HCT116 (cell line): ENCODE measurements at regions not wholly inside any gene's neighbourhood (a gene's known extent, or its start where the extent isn't known, plus 50 kb on each side); places are given as distances from the start of the nearest gene placed in this dataset.

Experiments
- ATAC-seq: fragments of 200-7000 bp; cut with Tn5 transposase; 2 replicates; pipeline ENCODE4 v1.9.1; 2020; ENCODE audit warnings: mild to moderate bottlenecking, moderate library complexity
- BruUV-seq: library from RNA; stranded (reverse); fragments of 400-500 nt; replicated peaks from 2 replicates; lab custom pipeline; 2021; lab: Mats Ljungman, UMichigan
- CTCF ChIA-PET: fragments of 300-600 bp; sonication (Branson Sonifier 250); formaldehyde crosslinking; loops from one replicate; lab custom pipeline; 2021; ENCODE audit warnings: antibody characterized with exemption; lab: Charles Lee
- POLR2A ChIA-PET: fragments of 300-600, 350-600 bp; sonication (Branson Sonifier 250); formaldehyde crosslinking; loops from one replicate; lab custom pipeline; 2021; ENCODE audit warnings: antibody characterized with exemption; lab: Charles Lee
- RAD21 ChIA-PET, 2 experiments: fragments of 300-600 bp; sonication (Branson Sonifier 250); formaldehyde crosslinking; loops; one replicate each; lab custom pipeline; 2023; ENCODE audit warnings: low total read pairs in 2 of 2; ENCODE audit not compliant: uncharacterized antibody in 2 of 2, unreplicated experiment in 2 of 2, low non-redundant PET in 1 of 2; lab: Charles Lee
- DNase-seq: peaks from one replicate; pipeline ENCODE4 v3.0.0-alpha.2; 2010; ENCODE audit warnings: low read depth, low spot score
- H2AFZ ChIP-seq: fragments of 200-600 bp; shearing (Covaris generic), sonication (generic); 2 replicates; pipeline ENCODE4 v1.6.1; 2017; ENCODE audit warnings: low read depth, mixed run types, mixed read lengths, antibody characterized with exemption, low read length; ENCODE audit not compliant: poor library complexity, severe bottlenecking
- H3K27ac ChIP-seq: 2 replicates; pipeline ENCODE4 v1.5.1; 2012; ENCODE audit warnings: low read depth, low read length
- H3K27me3 ChIP-seq: fragments of 200-600 bp; sonication (generic); 2 replicates; pipeline ENCODE4 v1.6.1; 2016; ENCODE audit warnings: mixed run types, low read length, mixed read lengths; ENCODE audit not compliant: insufficient read depth
- H3K36me3 ChIP-seq, 2 experiments: fragments of 200-500 bp in 1 of 2; fragments of 200-600 bp in 1 of 2; sonication (Bioruptor generic) in 1 of 2; sonication (generic) in 1 of 2; 2 replicates each; pipeline versions ENCODE4 v1.5.1 to v1.6.1; 2014 to 2016; ENCODE audit warnings: low read length in 2 of 2, inconsistent platforms in 1 of 2, mixed read lengths in 1 of 2, mixed run types in 1 of 2; ENCODE audit not compliant: insufficient read depth in 2 of 2, control insufficient read depth in 1 of 2
- H3K4me1 ChIP-seq, 2 experiments: fragments of 200-600 bp in 1 of 2; sonication (generic) in 1 of 2; 2 replicates each; pipeline versions ENCODE4 v1.5.1 to v1.6.1; 2012 to 2017; ENCODE audit warnings: low read length in 2 of 2, inconsistent platforms in 1 of 2, mild to moderate bottlenecking in 1 of 2, mixed read lengths in 1 of 2, mixed run types in 1 of 2, moderate library complexity in 1 of 2; ENCODE audit not compliant: insufficient read depth in 2 of 2, control insufficient read depth in 1 of 2
- H3K4me2 ChIP-seq: fragments of 200-600 bp; sonication (generic); 2 replicates; pipeline ENCODE4 v1.6.1; 2017; ENCODE audit warnings: mixed run types, low read length, mixed read lengths
- H3K4me3 ChIP-seq, 2 experiments: fragments of 200-600 bp in 1 of 2; sonication (generic) in 1 of 2; replicated peaks in 1 of 2; 2 replicates each; pipeline ENCODE4 v1.5.1; 2011 to 2016; ENCODE audit warnings: low read length in 2 of 2, control low read depth in 1 of 2, low read depth in 1 of 2, mild to moderate bottlenecking in 1 of 2, mixed read lengths in 1 of 2, mixed run types in 1 of 2
- H3K79me2 ChIP-seq: fragments of 200-600 bp; sonication (generic); 2 replicates; pipeline ENCODE4 v1.6.1; 2017; ENCODE audit warnings: mild to moderate bottlenecking, mixed run types, low read length, moderate library complexity, mixed read lengths; ENCODE audit not compliant: insufficient read depth
- H3K9ac ChIP-seq: fragments of 200-600 bp; sonication (generic); 2 replicates; pipeline ENCODE4 v1.6.1; 2016; ENCODE audit warnings: low read length, mixed read lengths
- H3K9me2 ChIP-seq: fragments of 200-600 bp; sonication (generic), shearing (Covaris generic); 2 replicates; pipeline ENCODE4 v1.6.1; 2017; ENCODE audit warnings: mixed run types, mild to moderate bottlenecking, moderate library complexity; ENCODE audit not compliant: insufficient read depth
- H3K9me3 ChIP-seq, 2 experiments: fragments of 200-500 bp in 1 of 2; fragments of 200-600 bp in 1 of 2; sonication (Bioruptor generic) in 1 of 2; sonication (generic) in 1 of 2; 2 replicates each; pipeline ENCODE4 v1.6.1; 2014 to 2017; ENCODE audit warnings: low read length in 2 of 2, mixed read lengths in 2 of 2, inconsistent platforms in 1 of 2, low read depth in 1 of 2, mild to moderate bottlenecking in 1 of 2, mixed run types in 1 of 2, moderate library complexity in 1 of 2; ENCODE audit not compliant: control insufficient read depth in 1 of 2, insufficient read depth in 1 of 2
- H4K20me1 ChIP-seq: fragments of 200-600 bp; sonication (generic), shearing (Covaris generic); 2 replicates; pipeline ENCODE4 v1.6.1; 2017; ENCODE audit warnings: mixed run types, mild to moderate bottlenecking, moderate library complexity; ENCODE audit not compliant: insufficient read depth
- CBX3 ChIP-seq: IDR thresholded peaks from 2 replicates; pipeline ENCODE4 v1.6.1; 2012; ENCODE audit warnings: low read depth
- ELF1 ChIP-seq: IDR thresholded peaks from 2 replicates; pipeline ENCODE4 v1.6.1; 2012; ENCODE audit warnings: low read depth, borderline replicate concordance
- EZH2 ChIP-seq: fragments of 200-600 bp; sonication (generic); IDR thresholded peaks from 2 replicates; pipeline ENCODE4 v1.6.1; 2017; ENCODE audit warnings: antibody characterized with exemption, mixed run types
- JUND ChIP-seq: IDR thresholded peaks from 2 replicates; pipeline ENCODE4 v1.6.1; 2012
- MAX ChIP-seq: IDR thresholded peaks from 2 replicates; pipeline ENCODE4 v1.6.1; 2012
- POLR2A ChIP-seq: IDR thresholded peaks from 2 replicates; pipeline ENCODE4 v1.7.0; 2011; ENCODE audit warnings: borderline replicate concordance; ENCODE audit not compliant: insufficient read depth, insufficient read length; ENCODE audit errors: extremely low read depth
- POLR2AphosphoS5 ChIP-seq: IDR thresholded peaks from 2 replicates; pipeline ENCODE4 v1.6.1; 2011; ENCODE audit warnings: mild to moderate bottlenecking, low read depth, low read length, moderate library complexity
- RAD21 ChIP-seq: IDR thresholded peaks from 2 replicates; pipeline ENCODE4 v1.6.1; 2012; ENCODE audit warnings: low read depth, mild to moderate bottlenecking
- SP1 ChIP-seq: IDR thresholded peaks from 2 replicates; pipeline ENCODE4 v1.6.1; 2012; ENCODE audit warnings: low read depth
- TCF7L2 ChIP-seq: IDR thresholded peaks from 2 replicates; pipeline ENCODE4 v1.7.0; 2011; ENCODE audit warnings: borderline replicate concordance, inconsistent platforms; ENCODE audit not compliant: insufficient read depth, insufficient read length; ENCODE audit errors: extremely low read depth
- YY1 ChIP-seq: IDR thresholded peaks from 2 replicates; pipeline ENCODE4 v1.6.1; 2011; ENCODE audit warnings: low read length, low read depth, moderate library complexity, mild to moderate bottlenecking; ENCODE audit not compliant: insufficient replicate concordance; ENCODE audit errors: extremely low read depth
- ZFX ChIP-seq: fragments of 450-650 bp; IDR thresholded peaks from 2 replicates; pipeline ENCODE4 v1.6.1; 2017
- ZNF274 ChIP-seq: fragments of 200-500 bp; sonication (Bioruptor generic); IDR thresholded peaks from 2 replicates; pipeline ENCODE4 v1.6.1; 2014; ENCODE audit warnings: mild to moderate bottlenecking, low read depth, low read length, inconsistent platforms
- intact Hi-C: fragments of 100-400 bp; cut with micrococcal nuclease; formaldehyde crosslinking; loops from 2 replicates; pipeline ENCODE4 v1.10.0; 2022
- TF ChIP-seq, protein P1 (sequence below): IDR thresholded peaks from 2 replicates; pipeline ENCODE4 v1.6.1; 2012; ENCODE audit warnings: low read depth
- TF ChIP-seq, protein P2 (sequence below), 3 experiments: fragments of 200-600 bp in 1 of 3; sonication (generic) in 1 of 3; IDR thresholded peaks in 2 of 3; conservative IDR thresholded peaks in 1 of 3; 2 replicates each; pipeline ENCODE4 v1.5.1; 2012 to 2017; ENCODE audit warnings: low read depth in 2 of 3, low read length in 2 of 3, antibody characterized with exemption in 1 of 3, borderline replicate concordance in 1 of 3, control low read depth in 1 of 3, mild to moderate bottlenecking in 1 of 3, mixed read lengths in 1 of 3, mixed run types in 1 of 3, moderate library complexity in 1 of 3; ENCODE audit not compliant: insufficient read depth in 1 of 3

GRCh38 chr13:50214514-50214913 is 199.3 kb downstream of the KCNRG start (continued):
- TF ChIP-seq, protein P1, sequence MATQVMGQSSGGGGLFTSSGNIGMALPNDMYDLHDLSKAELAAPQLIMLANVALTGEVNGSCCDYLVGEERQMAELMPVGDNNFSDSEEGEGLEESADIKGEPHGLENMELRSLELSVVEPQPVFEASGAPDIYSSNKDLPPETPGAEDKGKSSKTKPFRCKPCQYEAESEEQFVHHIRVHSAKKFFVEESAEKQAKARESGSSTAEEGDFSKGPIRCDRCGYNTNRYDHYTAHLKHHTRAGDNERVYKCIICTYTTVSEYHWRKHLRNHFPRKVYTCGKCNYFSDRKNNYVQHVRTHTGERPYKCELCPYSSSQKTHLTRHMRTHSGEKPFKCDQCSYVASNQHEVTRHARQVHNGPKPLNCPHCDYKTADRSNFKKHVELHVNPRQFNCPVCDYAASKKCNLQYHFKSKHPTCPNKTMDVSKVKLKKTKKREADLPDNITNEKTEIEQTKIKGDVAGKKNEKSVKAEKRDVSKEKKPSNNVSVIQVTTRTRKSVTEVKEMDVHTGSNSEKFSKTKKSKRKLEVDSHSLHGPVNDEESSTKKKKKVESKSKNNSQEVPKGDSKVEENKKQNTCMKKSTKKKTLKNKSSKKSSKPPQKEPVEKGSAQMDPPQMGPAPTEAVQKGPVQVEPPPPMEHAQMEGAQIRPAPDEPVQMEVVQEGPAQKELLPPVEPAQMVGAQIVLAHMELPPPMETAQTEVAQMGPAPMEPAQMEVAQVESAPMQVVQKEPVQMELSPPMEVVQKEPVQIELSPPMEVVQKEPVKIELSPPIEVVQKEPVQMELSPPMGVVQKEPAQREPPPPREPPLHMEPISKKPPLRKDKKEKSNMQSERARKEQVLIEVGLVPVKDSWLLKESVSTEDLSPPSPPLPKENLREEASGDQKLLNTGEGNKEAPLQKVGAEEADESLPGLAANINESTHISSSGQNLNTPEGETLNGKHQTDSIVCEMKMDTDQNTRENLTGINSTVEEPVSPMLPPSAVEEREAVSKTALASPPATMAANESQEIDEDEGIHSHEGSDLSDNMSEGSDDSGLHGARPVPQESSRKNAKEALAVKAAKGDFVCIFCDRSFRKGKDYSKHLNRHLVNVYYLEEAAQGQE: no peak

GRCh38 chr13:50215399-50215798 is 200.2 kb downstream of the KCNRG start:
- RAD21 ChIA-PET: no interaction called here
- no peaks in the 10 kb centered on the region for H3K36me3 ChIP-seq
- H2AFZ ChIP-seq: no peak overlapping the region
- intact Hi-C loops: no loop called here
- no peak overlapping the region for H3K27ac ChIP-seq
- no peaks in the 10 kb centered on the region for H3K9me2 ChIP-seq
- no peaks in the 10 kb centered on the region for H4K20me1 ChIP-seq
- H3K4me3 ChIP-seq: no peak overlapping the region
- POLR2A ChIA-PET: no interaction called here
- H3K4me1 ChIP-seq: peaks cover 16 to 27% of the 10 kb centered on the region in 2 experiments
- no peak for DNase-seq
- H3K79me2 ChIP-seq: no peaks in the 10 kb centered on the region
- no peak overlapping the region for H3K4me2 ChIP-seq
- H3K9ac ChIP-seq: no peak overlapping the region
- H3K27me3 ChIP-seq: no peaks in the 10 kb centered on the region
- no peaks in the 10 kb centered on the region; a peak in 1 of 4 replicates for H3K9me3 ChIP-seq
- ATAC-seq: no peak
- BruUV-seq: no TSS peak
- CTCF ChIA-PET: no interaction called here
- TF ChIP-seq, protein P2, sequence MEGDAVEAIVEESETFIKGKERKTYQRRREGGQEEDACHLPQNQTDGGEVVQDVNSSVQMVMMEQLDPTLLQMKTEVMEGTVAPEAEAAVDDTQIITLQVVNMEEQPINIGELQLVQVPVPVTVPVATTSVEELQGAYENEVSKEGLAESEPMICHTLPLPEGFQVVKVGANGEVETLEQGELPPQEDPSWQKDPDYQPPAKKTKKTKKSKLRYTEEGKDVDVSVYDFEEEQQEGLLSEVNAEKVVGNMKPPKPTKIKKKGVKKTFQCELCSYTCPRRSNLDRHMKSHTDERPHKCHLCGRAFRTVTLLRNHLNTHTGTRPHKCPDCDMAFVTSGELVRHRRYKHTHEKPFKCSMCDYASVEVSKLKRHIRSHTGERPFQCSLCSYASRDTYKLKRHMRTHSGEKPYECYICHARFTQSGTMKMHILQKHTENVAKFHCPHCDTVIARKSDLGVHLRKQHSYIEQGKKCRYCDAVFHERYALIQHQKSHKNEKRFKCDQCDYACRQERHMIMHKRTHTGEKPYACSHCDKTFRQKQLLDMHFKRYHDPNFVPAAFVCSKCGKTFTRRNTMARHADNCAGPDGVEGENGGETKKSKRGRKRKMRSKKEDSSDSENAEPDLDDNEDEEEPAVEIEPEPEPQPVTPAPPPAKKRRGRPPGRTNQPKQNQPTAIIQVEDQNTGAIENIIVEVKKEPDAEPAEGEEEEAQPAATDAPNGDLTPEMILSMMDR (IDR thresholded peaks at IDR 0.05 in 2 of 3, conservative IDR thresholded peaks at IDR 0.05 in 1 of 3; ENCODE audit: borderline replicate concordance in 1 of 3, insufficient read depth in 1 of 3, low read depth in 2 of 3, low read length in 2 of 3): no peak
- TF ChIP-seq POLR2AphosphoS5 (no peak), SP1 (no peak), ELF1 (no peak), ZFX (no peak), ZNF274 (no peak), POLR2A (no peak), RAD21 (no peak), TCF7L2 (no peak), CBX3 (no peak), JUND (no peak), EZH2 (no peak), YY1 (no peak), MAX (no peak)
- TF ChIP-seq, protein P1: no peak
